ENCODE measurements at regions not wholly inside any gene's neighbourhood (a gene's known extent, or its start where the extent isn't known, plus 50 kb on each side); places are given as distances from the start of the nearest gene placed in this dataset.

DNA sequence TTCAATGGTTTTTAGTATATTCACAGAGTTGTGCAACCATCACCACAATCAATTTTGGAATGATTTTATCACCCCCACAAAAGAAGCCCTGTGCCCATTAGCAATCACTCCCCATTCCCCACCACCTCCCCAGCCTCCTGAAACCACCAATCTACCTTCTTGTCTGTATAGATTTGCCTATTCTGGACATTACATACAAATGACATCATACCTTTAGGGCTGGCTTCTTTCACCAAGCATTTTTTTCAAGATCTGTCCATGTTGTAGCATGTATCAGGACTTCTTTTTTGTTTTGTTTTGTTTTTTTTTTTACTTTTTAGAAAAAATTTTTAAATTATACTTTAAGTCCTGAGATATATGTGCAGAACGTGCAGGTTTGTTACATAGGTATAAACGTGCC, 108.1 kb downstream of the RTL9 start:
- TF ChIP-seq, protein P1, sequence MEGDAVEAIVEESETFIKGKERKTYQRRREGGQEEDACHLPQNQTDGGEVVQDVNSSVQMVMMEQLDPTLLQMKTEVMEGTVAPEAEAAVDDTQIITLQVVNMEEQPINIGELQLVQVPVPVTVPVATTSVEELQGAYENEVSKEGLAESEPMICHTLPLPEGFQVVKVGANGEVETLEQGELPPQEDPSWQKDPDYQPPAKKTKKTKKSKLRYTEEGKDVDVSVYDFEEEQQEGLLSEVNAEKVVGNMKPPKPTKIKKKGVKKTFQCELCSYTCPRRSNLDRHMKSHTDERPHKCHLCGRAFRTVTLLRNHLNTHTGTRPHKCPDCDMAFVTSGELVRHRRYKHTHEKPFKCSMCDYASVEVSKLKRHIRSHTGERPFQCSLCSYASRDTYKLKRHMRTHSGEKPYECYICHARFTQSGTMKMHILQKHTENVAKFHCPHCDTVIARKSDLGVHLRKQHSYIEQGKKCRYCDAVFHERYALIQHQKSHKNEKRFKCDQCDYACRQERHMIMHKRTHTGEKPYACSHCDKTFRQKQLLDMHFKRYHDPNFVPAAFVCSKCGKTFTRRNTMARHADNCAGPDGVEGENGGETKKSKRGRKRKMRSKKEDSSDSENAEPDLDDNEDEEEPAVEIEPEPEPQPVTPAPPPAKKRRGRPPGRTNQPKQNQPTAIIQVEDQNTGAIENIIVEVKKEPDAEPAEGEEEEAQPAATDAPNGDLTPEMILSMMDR (IDR thresholded peaks at IDR 0.05; ENCODE audit: poor library complexity) = no peak
- TF ChIP-seq EZH2 (IDR thresholded peaks at IDR 0.05; ENCODE audit: borderline replicate concordance) = no peak
